GM21786 (cell line): ENCODE measurements at regions not wholly inside any gene's neighbourhood (a gene's known extent, or its start where the extent isn't known, plus 50 kb on each side); places are given as distances from the start of the nearest gene placed in this dataset.
"Not testable (repeated sequence)": the region's sequence is repeated elsewhere in the genome, so short reads cannot be mapped to it uniquely, and the experiment has no call there.

Experiments used
- ATAC-seq: cut with Tn5 transposase; IDR thresholded peaks from one replicate; pipeline ENCODE4 v1.9.1; 2021; ENCODE audit not compliant: unreplicated experiment

DNA sequence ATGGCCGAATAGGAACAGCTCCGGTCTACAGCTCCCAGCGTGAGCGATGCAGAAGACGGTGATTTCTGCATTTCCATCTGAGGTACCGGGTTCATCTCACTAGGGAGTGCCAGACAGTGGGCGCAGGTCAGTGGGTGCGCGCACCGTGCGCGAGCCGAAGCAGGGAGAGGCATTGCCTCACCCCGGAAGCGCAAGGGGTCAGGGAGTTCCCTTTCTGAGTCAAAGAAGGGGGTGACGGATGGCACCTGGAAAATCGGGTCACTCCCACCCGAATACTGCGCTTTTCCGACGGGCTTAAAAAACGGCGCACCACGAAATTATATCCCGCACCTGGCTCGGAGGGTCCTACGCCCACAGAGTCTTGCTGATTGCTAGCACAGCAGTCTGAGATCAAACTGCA is 572.8 kb upstream of the AGA start:
- ATAC-seq, result not testable (repeated sequence)

GRCh38 chr4:178026999-178027398 is 584.8 kb upstream of the AGA start:
- no peak for ATAC-seq

GRCh38 chr4:178027796-178028195 is 585.6 kb upstream of the AGA start:
- ATAC-seq, result no peak

GRCh38 chr4:178028481-178028880 is 586.2 kb upstream of the AGA start:
- no peak for ATAC-seq

- no peak for ATAC-seq
Observed at GRCh38 chr4:178037459-178038214, 595.4 kb upstream of the AGA start.

- ATAC-seq, result no peak
Observed at GRCh38 chr4:178056996-178057395, 614.8 kb upstream of the AGA start.

DNA sequence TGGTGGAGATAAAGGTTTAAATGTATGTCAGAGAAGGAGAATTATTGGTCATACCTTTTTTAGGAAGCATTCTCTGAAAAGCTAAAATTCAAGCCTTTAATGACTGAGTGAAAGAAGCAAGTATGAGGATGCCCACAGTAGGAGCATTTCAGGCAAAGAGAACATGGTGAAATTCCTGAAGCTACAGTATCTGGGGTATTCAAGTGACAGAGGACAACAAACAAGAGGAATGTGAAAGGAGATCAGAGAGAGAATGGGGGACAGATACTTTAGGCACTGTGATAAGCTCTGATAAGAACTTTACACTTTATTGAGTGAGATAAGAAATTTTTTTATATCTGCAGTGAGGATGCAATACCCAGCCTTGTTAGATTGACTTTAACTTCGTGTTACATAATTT is 621.3 kb upstream of the AGA start:
- no peak for ATAC-seq

GRCh38 chr4:178066338-178066941 is 624.2 kb upstream of the AGA start:
- ATAC-seq, result no peak

GRCh38 chr4:178068136-178068535 is 625.9 kb upstream of the AGA start:
- no peak for ATAC-seq

DNA sequence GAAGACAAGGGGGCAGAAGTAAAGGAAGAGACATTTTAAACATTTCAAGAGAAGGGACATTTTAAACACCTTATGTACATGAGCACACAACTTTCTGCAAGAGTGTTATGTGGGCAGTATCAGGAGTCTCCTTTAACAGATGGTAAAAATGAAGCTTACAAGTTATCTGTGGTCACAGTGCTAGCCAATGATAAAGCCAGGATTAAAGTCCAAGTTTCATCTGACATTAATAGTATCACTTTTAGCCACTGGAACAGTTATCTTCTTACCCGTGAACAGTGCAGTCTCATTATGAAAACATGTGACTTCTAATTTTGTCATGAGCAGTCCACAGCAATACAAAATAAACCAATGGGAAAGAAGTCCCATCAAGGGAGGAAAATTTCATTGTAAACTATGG is 627.9 kb upstream of the AGA start:
- no peak for ATAC-seq

DNA sequence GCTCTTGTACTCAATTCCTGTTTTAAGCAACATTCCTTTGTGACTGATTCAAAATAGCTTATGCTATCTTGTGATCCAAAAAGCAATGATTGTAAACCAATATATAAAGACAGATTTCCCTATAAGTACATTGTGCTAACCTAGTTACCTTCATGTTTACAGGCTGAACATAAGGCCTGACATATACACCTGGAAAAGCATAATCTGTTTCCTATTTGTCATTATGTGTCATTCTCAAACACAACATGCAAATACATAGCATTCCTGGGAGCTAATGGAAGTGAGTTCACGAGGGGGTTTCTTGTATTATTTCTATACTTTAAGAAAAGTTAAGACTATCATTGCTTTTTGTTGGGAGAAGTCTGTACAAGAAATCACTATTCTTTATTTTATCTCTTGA is 638.1 kb upstream of the AGA start:
- ATAC-seq, result no peak

DNA sequence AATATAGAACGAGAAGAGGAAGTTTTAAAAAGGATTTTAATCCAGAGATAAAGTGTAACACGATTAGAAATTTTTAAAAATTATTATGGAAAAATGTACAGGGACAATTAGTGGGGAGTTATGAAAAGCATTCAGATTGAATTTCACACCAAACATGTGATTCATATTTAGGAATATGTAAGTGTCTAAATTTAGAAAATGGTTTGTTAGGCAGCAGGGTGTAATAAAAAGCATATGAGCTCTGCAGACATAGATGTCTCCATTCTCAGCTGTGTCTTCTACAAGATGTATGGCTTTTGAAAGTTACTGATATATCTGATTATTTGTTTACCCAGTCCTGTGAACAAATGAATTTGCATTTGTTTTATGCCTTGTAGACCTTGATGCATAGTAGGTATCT is 638.9 kb upstream of the AGA start:
- ATAC-seq, result no peak

DNA sequence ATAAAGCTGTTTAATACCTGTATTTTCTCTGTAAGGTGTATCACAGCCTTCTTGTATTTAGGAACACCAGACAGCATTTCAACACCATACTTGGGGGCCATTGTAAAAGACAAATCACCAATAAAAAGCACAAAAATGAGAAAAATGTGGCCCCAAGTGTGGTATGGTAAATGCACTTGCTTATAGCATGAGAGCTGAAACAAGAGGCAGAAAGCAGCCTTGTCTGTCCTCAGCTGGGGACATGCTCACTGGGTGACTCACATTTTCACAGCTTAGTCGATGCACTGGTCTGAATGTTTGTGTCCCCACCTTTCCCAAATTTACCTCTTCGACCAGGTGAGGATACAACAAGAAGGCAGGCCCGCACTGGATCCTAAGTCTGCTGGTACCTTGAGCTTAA is 639.7 kb upstream of the AGA start:
- ATAC-seq, result no peak

DNA sequence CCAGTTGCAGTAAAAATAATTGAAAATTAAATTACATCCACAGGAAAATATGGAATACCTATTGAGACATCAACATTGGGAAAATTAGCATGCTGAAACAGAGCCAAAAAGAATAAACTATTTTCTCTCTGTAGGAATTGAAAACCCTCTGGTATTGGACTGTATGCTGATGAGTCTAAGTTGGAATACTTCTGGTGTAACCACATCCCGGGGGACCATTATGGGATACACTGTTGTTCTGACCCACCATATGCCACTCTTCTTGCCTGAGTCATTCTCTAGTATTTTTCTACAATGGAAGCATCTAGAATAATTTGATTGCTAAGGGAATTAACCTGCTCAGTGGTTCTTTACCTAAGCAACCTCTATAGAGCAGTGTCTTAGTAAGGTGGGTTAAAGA is 640.7 kb upstream of the AGA start:
- ATAC-seq, result no peak

DNA sequence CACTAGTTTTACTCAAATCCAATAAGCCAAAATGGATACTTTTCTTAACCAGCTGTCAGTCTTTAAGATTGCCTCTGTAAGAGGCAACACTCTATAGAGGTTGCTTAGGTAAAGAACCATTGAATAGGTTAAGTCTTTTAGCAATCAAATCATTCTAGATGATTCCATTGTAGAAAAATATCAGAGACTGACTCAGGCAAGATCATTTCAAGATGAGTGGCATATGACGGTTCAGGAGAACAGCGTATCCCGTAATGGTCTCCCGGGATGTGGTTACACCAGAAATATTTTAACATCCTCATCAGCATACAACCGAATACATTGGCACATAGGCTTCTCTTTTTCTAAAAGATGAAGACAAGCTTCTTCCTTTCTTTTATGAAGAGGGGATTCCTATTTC is 641.7 kb upstream of the AGA start:
- no peak for ATAC-seq

- ATAC-seq, result no peak
Observed at GRCh38 chr4:178086320-178086719, 644.1 kb upstream of the AGA start.

DNA sequence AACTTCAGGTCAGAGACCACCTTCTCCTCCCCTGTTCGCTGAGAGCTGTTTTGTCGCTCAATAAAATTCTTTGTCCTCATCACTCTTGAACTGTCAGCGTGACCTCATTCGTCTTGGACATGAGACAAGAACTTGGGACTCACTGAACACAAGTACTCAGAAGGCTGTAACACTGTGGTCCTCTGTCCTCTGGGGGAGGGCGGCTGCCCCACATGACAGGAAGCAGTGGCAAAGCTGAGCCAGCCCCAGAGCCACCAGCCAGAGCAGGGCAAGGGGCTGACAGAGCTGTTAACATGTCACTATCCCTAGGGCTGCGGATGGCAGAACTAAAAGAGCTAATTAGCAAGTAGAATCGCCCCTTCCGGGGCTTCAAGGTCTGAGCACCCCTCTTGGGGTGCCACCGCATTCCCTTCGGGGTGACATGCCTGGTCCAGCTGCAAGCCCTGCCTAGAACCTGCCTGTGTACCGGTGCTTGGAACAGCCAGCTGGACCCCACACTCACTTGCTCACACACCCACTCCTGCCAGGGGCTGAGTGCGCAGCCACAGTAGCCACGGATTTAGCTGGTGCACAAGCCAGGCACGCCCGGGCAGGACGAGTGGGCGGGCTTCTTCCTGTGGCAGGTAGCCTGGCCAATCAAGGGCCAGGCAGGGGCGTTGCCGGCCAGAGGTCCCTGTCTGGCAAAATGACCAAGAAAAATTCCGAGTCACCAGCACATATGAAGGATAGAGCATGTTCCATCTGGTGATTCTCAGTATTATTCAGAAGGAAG is 648.6 kb upstream of the AGA start:
- ATAC-seq, result no peak

GRCh38 chr4:178102139-178102538 is 659.9 kb upstream of the AGA start:
- ATAC-seq, result no peak

- no peak for ATAC-seq
Observed at GRCh38 chr4:178105242-178105641, 663.0 kb upstream of the AGA start.

- no peak for ATAC-seq
Observed at GRCh38 chr4:178136736-178137345, 694.6 kb upstream of the AGA start.

DNA sequence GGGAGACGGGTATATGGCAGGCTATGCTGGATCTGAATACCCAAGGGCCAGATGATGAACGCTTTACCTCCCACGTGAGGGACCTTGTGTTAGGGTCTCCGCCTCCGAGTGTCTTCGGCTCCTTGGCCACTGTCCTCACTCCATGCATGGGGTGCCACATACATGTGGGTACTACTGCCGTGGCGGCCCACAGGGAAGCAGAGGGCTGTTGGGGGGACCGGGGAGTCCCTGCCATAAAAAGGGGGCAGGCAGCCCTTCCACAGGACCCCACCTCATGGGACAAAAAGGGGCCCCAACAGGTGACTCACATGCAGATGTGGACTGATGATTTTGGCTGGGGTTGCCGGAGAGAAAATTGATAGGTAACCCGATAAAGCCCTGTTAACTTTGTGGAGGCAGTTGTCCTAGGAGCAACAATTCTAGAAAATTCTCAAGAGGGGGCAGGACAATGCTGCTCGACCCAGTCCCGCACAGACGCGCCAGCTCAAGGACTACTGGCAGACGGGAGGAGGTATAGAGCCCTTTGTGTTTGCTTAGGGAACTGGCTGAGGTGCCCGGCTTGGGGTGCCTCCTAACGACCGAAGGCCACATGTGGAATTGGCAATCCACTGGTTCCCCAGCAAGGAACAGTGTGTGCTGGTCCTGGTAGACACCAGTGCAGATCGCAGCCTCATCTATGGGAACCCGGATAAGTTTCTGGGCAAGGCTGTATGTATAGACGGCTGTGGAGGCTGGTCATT is 695.7 kb upstream of the AGA start:
- ATAC-seq, result no peak
